Ectodermal cell (in vitro differentiated cells): ENCODE measurements at regions not wholly inside any gene's neighbourhood (a gene's known extent, or its start where the extent isn't known, plus 50 kb on each side); places are given as distances from the start of the nearest gene placed in this dataset.

Experiments
- H3K27ac ChIP-seq: 2 replicates; pipeline ENCODE4 v1.7.0; 2013; ENCODE audit warnings: mild to moderate bottlenecking, low read depth, low read length; ENCODE audit not compliant: insufficient read depth, poor library complexity, severe bottlenecking
- H3K27me3 ChIP-seq: 2 replicates; pipeline ENCODE4 v1.7.0; 2013; ENCODE audit warnings: mild to moderate bottlenecking, low read length; ENCODE audit not compliant: insufficient read depth, control insufficient read depth, poor library complexity, severe bottlenecking
- H3K36me3 ChIP-seq: one replicate; pipeline ENCODE4 v1.7.0; 2013; ENCODE audit warnings: low read length; ENCODE audit not compliant: control insufficient read depth, insufficient read depth
- H3K4me1 ChIP-seq: one replicate; pipeline ENCODE4 v1.7.0; 2013; ENCODE audit warnings: low read length; ENCODE audit not compliant: control insufficient read depth, insufficient read depth
- H3K4me3 ChIP-seq: 2 replicates; pipeline ENCODE4 v1.7.0; 2013; ENCODE audit warnings: low read depth, low read length, control low read depth; ENCODE audit not compliant: insufficient read depth
- H3K9me3 ChIP-seq: 2 replicates; pipeline ENCODE4 v1.7.0; 2013; ENCODE audit warnings: mild to moderate bottlenecking, low read length, moderate library complexity; ENCODE audit not compliant: control insufficient read depth
- WGBS, 2 experiments: methylation state at CpG; one replicate each; pipeline ENCODE4 v1.1.7; 2013; ENCODE audit warnings: missing lambda C conversion rate in 2 of 2; 5-methylcytosine and 5-hydroxymethylcytosine counted together

- H3K36me3 ChIP-seq, result no peaks in the 10 kb centered on the region
- H3K9me3 ChIP-seq, result no peaks in the 10 kb centered on the region
- H3K27me3 ChIP-seq, result no peaks in the 10 kb centered on the region
- no peaks in the 10 kb centered on the region for H3K4me1 ChIP-seq
- WGBS, 2 experiments, result 87 to 90% methylated on average over 3 of the region's 3 CpGs
- H3K27ac ChIP-seq, result no peak overlapping the region
- H3K4me3 ChIP-seq, result no peak overlapping the region
Observed at GRCh38 chr6:139973669-139974344, 599.4 kb upstream of the CITED2 start.

DNA sequence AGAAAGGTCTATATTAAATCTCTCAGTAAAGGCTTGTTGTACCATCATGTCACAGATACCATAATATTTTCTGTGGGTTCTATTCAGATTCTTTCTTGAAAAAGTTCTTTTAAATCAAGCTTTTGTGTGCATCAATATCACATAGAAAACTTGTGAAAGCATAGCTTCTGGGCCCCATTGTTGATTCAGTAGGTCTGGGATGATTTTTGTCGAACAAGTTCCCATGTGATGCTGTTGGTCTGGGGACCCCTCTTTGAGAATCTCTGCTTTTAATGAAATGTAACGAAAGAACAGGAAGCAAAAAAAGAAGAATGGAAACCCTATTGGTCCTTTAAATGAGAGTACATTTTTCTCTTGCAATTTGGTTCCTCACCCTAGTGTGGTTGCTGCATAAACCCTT lies 597.7 kb upstream of the CITED2 start:
- Histone ChIP-seq H3K4me3 (no peak overlapping the region), H3K9me3 (no peaks in the 10 kb centered on the region), H3K4me1 (no peaks in the 10 kb centered on the region), H3K27ac (no peak overlapping the region), H3K36me3 (no peaks in the 10 kb centered on the region), H3K27me3 (no peaks in the 10 kb centered on the region)
- WGBS, 2 experiments, result 97 to 98% methylated on average over 2 of the region's 2 CpGs

- H3K27me3 ChIP-seq, result no peaks in the 10 kb centered on the region
- no peaks in the 10 kb centered on the region for H3K9me3 ChIP-seq
- H3K4me3 ChIP-seq, result no peak overlapping the region
- 94 to 98% methylated on average over 1 of the region's 1 CpG for WGBS, 2 experiments
- no peaks in the 10 kb centered on the region for H3K36me3 ChIP-seq
- H3K27ac ChIP-seq, result no peak overlapping the region
- H3K4me1 ChIP-seq, result peaks cover 2% of the 10 kb centered on the region
Observed at GRCh38 chr6:139970591-139970991, 596.1 kb upstream of the CITED2 start.

DNA sequence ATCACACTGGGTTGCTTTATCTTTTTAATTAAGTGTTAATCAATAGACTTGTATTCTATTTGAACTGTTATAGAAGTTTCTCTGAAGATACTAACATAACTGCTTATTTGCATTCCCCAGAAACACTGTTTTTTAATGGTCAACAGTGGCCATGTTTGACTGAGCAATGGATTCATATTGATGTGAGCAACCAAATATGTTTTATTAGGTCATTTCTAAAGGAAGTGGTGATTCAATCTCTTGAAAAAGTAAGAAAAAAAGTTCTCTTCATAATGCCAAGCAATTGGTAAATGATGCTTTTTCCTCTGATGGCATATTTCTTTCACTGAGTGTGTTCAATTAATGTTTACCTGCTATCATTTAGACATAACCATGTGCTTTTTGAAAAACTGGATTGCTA lies 593.0 kb upstream of the CITED2 start:
- no peaks in the 10 kb centered on the region for H3K27me3 ChIP-seq
- H3K36me3 ChIP-seq, result no peaks in the 10 kb centered on the region
- no peak overlapping the region for H3K27ac ChIP-seq
- H3K9me3 ChIP-seq, result no peaks in the 10 kb centered on the region
- no peak overlapping the region for H3K4me3 ChIP-seq
- peaks cover 8% of the 10 kb centered on the region for H3K4me1 ChIP-seq

GRCh38 chr6:139965393-139965792 lies 590.9 kb upstream of the CITED2 start:
- H3K27ac ChIP-seq, result peak overlapping the region; percentile 23

DNA sequence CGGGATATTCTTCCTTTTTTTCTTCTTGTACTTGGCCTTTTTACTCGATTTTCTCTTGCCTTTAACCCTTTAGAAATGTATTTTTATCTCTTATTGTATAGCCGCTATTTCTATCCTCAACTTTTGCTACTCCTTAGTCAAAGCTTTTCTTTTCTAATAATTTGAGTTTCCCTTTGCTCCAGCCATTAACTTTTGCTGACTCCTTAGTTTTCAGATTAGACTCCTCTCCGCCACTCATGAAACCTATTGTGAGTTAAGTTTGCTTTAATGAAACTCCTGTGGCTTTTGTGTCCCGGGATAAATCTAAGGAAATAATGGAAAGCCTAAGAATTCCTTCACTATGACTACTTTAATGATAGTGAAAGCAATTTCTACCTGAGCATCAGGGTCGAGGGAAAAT lies 590.3 kb upstream of the CITED2 start:
- 81 to 84% methylated on average over 4 to 6 of the region's 6 CpGs for WGBS, 2 experiments
- Histone ChIP-seq H3K27ac (no peak overlapping the region), H3K9me3 (no peaks in the 10 kb centered on the region), H3K4me1 (peaks cover 8% of the 10 kb centered on the region), H3K4me3 (no peak overlapping the region), H3K36me3 (no peaks in the 10 kb centered on the region), H3K27me3 (no peaks in the 10 kb centered on the region)

More at GRCh38 chr6:139965393-139965792, 590.9 kb upstream of the CITED2 start:
- H3K4me3 ChIP-seq, result no peak overlapping the region
- no peaks in the 10 kb centered on the region for H3K27me3 ChIP-seq
- H3K9me3 ChIP-seq, result no peaks in the 10 kb centered on the region
- H3K36me3 ChIP-seq, result no peaks in the 10 kb centered on the region
- peaks cover 8% of the 10 kb centered on the region for H3K4me1 ChIP-seq

DNA sequence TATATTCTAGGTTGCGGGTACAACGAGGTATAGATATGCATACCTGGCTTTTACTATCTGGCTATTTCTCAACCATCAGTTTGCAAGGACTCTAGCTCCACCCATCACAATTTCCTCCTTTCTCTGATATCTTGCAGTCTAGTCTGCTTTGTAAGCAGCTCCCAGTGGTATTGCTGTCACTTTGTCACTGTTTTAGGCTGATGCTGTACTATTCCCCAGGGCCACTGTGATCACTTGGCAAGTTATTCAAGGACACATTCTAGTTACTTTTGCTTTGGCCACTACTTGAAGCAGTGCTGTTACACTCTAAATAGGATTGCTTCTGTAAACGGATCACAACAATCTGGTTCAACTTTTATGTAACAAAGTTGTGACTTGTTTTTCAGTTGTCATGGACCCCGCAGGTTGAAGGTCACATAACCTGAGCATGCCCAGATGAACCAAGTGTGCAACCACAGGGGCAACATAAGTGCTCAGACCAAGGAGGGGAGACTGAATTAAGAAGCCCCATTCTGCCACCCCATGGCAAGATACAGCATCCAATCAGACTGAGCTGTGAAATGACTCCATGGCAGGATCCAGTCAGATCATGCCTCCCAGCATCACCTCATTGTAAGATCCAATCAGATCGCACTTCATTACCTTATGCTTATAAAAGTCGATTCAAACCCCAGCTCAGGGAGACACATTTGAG lies 588.4 kb upstream of the CITED2 start:
- Histone ChIP-seq H3K36me3 (no peaks in the 10 kb centered on the region), H3K27ac (no peak overlapping the region), H3K4me1 (peaks cover 8% of the 10 kb centered on the region), H3K27me3 (no peaks in the 10 kb centered on the region), H3K9me3 (no peaks in the 10 kb centered on the region), H3K4me3 (no peak overlapping the region)
- WGBS, 2 experiments, result 95 to 97% methylated on average over 6 of the region's 6 CpGs

DNA sequence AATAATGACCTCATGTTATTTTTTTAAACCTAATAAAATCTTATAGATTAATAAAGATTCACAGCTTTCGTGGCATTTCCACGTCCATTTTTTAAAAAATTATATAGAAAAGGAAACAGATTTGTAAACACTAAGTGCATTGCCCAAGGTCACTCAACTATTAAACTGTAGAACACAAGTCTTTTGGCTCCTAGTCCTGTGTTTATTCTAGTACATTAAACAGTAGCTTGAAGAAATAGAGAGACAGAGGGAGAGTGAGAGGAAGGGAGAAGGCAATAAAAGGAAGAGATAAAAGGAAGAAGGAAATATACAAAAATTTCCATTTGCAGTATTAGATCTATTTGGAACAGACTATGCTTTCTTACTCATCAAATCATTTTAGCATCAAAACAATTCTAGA lies 586.7 kb upstream of the CITED2 start:
- Histone ChIP-seq H3K4me1 (peaks cover 8% of the 10 kb centered on the region), H3K27ac (no peak overlapping the region), H3K4me3 (no peak overlapping the region), H3K27me3 (no peaks in the 10 kb centered on the region), H3K9me3 (no peaks in the 10 kb centered on the region), H3K36me3 (no peaks in the 10 kb centered on the region)
- WGBS, 2 experiments, result 100% methylated on average over 2 of the region's 2 CpGs; no CpG with 5 or more reads in 1 of the 2 experiments

DNA sequence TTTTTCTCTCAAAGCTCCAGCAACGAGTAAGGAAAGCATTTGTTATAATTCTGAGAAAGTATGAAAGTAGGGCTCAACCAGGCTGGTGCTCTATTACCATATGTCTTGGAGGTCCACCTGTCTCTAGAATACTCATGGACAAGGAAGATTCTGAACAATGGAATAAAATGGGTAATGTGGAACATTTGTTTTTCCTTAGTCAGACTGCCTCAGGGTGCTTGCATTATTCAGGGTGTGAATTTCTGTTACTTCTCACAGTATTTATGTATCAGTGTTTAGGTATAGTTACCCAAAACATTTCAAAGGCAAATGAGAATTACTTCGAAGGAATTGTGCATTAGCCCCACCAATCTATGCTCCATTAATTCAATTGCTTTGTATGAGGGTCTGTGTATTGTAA lies 586.2 kb upstream of the CITED2 start:
- H3K27me3 ChIP-seq, result no peaks in the 10 kb centered on the region
- 90 to 91% methylated on average over 2 of the region's 2 CpGs for WGBS, 2 experiments
- no peak overlapping the region for H3K4me3 ChIP-seq
- H3K4me1 ChIP-seq, result peaks cover 7% of the 10 kb centered on the region
- no peaks in the 10 kb centered on the region for H3K9me3 ChIP-seq
- H3K27ac ChIP-seq, result no peak overlapping the region
- H3K36me3 ChIP-seq, result no peaks in the 10 kb centered on the region

DNA sequence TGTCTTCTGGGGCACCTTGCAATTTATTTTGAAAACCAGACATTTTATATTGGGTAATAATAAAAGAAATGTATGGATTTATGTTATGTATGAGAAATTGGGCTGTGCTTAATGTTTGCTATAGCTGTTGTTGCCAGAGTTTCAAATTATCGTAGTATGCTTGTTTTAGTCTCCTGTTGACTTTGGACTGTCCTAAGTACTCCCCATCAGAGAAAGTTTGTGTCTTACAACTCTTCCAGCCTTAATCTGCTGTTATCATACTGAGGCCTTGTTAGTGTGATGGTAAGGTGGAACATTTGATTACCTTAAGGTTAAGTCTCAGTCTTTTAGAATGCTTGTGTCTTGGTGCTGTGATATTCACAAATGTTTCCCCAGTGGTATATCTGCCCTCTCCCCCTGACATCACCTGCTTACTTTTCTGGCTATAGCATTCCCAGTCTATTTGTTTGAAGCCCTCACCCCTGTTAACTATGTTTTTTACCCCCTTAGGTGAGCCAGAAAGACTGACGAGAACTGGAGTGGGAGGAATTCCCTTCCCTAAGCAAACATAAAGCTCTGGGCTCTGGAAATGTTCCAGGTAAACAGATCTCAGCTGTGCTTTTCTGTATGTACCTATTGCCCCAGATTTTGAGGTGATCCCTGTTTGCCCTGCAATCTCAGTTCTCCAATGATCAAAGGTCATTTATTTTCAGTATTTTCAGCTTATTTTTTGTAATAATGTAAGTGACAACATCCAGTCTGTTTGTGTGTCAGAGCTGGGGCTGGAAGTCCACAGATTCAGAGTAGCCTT lies 581.1 kb upstream of the CITED2 start:
- no peaks in the 10 kb centered on the region for H3K4me1 ChIP-seq
- no peaks in the 10 kb centered on the region for H3K36me3 ChIP-seq
- H3K27me3 ChIP-seq, result no peaks in the 10 kb centered on the region
- WGBS, 2 experiments, result 89 to 98% methylated on average over 2 of the region's 2 CpGs
- no peaks in the 10 kb centered on the region for H3K9me3 ChIP-seq
- no peak overlapping the region for H3K4me3 ChIP-seq
- H3K27ac ChIP-seq, result no peak overlapping the region
